ENCODE measurements at regions not wholly inside any gene's neighbourhood (a gene's known extent, or its start where the extent isn't known, plus 50 kb on each side); places are given as distances from the start of the nearest gene placed in this dataset.

- no peak for TF ChIP-seq CTCF (conservative IDR thresholded peaks at IDR 0.05; ENCODE audit: low read length)
- TF ChIP-seq EZH2phosphoT487 (IDR thresholded peaks at IDR 0.05; ENCODE audit: borderline replicate concordance, low read depth, low read length): no peak
These were observed 1029.2 kb downstream of the OTOL1 start for GRCh38 chr3:162525771-162526170.

Measured in OCI-LY7 (cell line).